Neural progenitor cell (in vitro differentiated cells): ENCODE measurements at regions not wholly inside any gene's neighbourhood (a gene's known extent, or its start where the extent isn't known, plus 50 kb on each side); places are given as distances from the start of the nearest gene placed in this dataset.

Experiments used
- EZH2 ChIP-seq: fragments of 200-600 bp; sonication (generic); IDR thresholded peaks from 2 replicates; pipeline ENCODE4 v1.6.1; 2017; ENCODE audit warnings: antibody characterized with exemption, mild to moderate bottlenecking, moderate library complexity
- EZH2phosphoT487 ChIP-seq: fragments of 200-600 bp; sonication (generic); IDR thresholded peaks from 2 replicates; pipeline ENCODE4 v1.6.1; 2017; ENCODE audit warnings: antibody characterized with exemption
- TF ChIP-seq, protein P1 (sequence below): fragments of 200-600 bp; sonication (generic); IDR thresholded peaks from 2 replicates; pipeline ENCODE4 v1.5.1; 2017; ENCODE audit warnings: antibody characterized with exemption, mild to moderate bottlenecking

- TF ChIP-seq, protein P1, sequence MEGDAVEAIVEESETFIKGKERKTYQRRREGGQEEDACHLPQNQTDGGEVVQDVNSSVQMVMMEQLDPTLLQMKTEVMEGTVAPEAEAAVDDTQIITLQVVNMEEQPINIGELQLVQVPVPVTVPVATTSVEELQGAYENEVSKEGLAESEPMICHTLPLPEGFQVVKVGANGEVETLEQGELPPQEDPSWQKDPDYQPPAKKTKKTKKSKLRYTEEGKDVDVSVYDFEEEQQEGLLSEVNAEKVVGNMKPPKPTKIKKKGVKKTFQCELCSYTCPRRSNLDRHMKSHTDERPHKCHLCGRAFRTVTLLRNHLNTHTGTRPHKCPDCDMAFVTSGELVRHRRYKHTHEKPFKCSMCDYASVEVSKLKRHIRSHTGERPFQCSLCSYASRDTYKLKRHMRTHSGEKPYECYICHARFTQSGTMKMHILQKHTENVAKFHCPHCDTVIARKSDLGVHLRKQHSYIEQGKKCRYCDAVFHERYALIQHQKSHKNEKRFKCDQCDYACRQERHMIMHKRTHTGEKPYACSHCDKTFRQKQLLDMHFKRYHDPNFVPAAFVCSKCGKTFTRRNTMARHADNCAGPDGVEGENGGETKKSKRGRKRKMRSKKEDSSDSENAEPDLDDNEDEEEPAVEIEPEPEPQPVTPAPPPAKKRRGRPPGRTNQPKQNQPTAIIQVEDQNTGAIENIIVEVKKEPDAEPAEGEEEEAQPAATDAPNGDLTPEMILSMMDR, result no peak
- TF ChIP-seq EZH2phosphoT487, result no peak
- TF ChIP-seq EZH2, result no peak
Observed at GRCh38 chr13:54934121-54934520, 1905.5 kb downstream of the OLFM4 start.
